ENCODE measurements at regions not wholly inside any gene's neighbourhood (a gene's known extent, or its start where the extent isn't known, plus 50 kb on each side); places are given as distances from the start of the nearest gene placed in this dataset.

DNA sequence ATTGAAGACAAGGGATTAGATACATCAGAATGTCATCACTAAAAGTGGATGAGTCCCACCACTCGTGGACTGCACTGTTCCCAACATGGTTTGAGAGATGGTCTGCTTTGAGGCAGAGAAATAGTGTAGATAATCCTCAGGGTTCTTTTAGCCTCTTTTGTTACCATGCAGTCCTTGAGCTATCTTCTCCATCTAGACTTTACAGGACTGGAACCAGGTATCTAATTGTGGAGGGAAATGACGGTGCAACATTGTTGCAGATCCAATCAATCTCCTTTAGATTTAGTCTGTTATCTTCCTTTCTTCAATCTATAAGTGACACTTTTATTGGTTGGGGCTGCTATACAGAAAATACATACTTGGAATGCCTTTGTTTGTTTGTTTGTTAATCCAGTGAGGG lies 183.8 kb upstream of the CWC22 start:
- no peak for DNase-seq

DNA sequence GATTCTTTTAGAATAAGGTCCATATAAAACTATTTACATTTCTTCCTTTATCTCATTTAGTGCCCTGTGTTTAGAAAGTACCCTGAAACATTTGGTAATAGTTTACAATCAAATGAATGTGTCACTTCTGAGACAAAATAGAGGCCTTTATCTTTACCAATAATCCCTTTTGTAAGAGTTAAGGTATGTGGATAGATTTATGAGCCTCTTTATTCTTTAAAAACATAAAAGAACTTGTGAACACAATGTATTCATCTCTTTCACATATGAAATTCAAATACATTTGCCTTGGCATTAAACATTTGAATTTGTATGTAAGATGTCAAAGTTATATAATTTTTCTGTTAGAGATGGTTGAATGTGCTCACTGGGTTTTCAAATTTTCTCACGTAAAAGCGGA lies 180.5 kb upstream of the CWC22 start:
- DNase-seq, result no peak

DNA sequence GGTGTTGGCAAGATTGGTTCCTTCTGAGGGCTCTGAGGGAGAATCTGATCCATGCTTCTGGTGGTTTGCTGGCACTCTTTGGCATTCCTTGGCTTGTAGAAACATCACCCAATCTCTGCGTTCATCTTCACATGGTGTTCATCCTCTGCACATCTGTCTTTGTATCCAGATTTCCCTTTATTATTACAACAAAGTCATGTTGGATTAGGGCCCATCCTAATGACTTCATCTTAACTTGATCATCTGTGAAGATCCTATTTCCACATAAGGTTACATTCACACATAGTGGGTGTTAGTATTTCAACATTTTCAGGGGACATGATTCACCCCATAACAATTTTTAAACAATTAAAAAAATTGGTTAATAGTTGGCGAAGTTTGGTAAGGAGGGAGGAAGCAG lies 177.4 kb upstream of the CWC22 start:
- no peak for DNase-seq

DNA sequence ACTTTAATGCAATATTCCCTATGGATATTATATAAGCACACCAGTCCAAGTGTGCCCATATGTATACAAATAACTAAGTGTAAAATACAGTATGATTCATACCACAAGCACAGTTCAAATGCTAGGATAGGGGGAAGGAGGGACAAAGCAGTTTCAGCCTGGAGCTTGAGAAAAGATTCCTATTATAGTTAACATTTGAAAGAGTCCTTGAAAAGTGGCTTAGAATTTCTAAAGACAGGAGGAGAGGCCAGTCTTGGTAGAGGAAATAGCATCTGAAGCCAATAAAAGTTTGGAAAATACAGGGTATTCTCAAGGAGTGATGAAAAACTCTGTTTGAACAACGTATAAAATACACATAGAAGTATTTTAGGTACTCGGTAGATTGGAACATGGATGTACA lies 173.4 kb upstream of the CWC22 start:
- no peak for DNase-seq

DNA sequence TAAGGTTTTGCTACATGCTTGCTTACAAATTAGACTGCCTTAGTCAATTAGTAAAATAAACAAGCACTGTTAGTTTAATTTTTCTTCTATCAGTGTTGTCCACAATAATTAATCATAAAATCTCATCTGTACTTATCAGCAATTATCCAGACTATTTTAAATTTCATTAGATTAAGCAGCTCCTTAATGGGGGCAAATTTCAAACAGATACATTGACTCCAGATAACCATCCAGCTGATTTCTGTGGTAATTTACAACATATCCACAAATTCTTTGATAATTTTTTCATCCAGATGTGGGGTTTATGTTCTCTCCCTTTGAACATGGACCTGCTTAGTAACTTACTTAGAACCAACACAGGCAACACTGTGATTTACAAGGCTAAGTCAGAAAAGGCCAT lies 170.4 kb upstream of the CWC22 start:
- DNase-seq, result no peak

DNA sequence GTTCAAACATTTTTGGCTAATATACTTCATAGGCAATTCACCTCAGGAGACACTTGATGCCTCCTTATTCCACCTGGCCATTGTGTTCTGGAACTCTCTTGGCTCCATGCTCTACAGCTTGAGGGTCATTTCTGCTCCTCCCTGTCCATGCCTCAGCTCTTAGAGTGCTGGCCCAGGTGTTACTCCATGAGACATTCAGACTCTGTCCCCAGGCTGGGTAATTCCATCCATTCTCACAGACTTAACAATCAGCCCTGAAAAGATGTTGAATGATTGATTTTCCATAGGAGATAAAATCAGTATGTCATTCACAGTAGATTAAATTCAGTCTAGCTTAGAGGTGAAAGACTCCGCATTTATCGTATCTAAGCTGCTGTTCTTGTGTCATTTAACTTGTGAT lies 168.6 kb upstream of the CWC22 start:
- DNase-seq, result no peak

DNA sequence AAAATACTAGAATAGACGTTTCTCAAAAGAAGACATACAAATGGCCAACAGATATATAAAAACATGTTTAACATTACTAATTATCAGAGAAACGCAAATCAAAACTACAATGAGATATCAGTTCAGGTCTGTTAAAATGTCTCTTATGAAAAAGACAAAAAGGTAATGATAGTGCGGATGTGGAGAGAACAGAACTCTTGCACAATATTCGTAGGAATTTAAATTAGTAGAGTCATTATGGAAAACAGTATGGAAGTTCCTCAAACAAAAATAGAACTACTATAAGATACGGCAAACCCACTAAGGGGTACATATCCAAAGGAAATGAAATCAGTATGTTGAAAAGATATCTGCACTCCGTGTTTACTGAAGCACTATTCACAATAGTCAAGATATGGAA lies 167.5 kb upstream of the CWC22 start:
- no peak for DNase-seq

DNA sequence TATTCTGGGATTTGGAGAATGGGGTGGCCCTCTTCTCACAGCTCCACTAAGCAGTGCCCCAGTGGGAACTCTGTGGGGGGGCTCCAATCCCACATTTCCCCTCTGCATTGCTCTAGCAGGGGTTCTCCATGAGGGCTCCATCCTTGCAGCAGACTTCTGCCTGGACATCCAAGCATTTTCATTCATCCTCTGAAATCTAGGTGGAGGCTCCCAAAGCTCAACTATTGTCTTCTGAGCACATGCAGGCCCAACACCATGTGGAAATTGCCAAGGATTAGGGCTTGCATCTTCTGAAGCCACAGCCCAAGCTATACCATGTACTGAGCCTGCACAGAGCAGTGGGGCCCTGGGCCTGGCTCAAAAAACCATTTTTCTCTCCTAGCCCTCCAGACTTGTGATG lies 162.4 kb upstream of the CWC22 start:
- DNase-seq, result no peak

DNA sequence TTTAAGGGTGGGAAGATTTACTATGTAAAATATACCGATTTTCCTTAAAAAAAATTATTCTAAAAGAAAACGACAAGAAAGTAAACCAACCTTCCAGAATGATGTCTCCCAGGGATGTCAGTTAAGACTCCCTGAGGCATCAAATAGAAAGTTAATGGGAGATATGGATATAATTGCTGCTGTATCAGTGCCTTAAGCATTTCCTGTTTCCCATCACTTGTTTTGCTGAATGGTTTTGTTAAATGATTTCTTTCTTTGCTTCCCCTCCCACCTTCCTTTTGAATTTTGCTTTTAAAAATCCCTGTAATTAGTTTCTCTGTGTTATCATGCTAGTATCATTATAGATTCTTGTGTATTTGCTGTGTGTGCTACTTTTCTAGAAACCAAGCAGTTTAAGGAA lies 154.3 kb upstream of the CWC22 start:
- DNase-seq, result no peak

DNA sequence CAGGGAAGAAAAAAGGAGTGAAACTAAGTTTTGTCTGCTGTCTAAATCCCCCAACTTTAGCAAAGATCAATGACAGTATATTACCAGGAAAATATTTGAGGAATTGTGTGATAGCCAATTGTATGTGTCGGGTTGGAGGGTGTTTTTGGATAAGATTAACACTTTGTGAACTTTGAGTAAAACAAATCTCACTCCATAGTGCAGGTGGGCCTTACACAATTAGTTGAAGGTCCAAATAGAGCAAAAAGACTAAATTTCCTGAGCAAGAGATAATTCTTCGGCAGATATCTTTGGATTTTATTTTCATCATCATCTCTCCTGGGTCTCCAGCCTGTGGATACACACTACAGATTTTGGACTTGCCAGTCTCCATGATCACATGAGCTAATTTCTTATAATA lies 152.8 kb upstream of the CWC22 start:
- no peak for DNase-seq

DNA sequence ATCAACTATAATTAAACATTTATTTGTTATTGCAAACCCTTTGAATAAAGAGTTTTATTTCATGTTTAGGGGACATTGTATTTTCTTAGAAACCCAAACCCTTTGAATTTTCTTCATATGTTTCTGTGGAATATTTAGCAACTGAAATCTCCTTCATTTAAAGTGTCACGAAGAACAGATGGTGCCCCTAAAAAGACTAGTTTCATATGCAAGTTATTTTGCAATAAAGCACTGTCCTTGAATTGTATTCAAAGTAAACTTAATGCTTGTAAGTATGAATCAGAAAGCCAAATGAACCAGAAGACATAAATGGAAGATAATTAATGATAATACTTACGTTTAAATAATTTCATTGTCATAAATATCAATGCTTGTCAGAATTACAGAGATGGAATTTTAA lies 151.9 kb upstream of the CWC22 start:
- no peak for DNase-seq

DNA sequence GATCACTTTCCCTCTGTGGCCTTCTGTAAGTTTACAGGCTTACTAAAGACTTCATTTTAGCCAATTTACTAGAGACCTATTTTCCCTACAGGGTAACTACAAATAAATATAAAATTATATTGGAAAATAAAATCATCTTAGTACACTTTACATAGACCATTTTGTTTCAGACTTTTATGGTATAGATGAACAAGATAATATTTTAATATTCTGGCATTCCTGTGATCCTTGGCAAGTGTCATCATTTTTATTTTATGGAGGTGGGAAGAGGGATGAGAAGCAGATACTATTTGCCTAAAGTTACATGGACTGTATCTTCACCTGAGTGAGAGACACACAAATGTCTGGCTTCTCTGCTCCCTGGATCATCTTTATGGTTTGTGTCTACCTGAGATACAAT lies 149.6 kb upstream of the CWC22 start:
- DNase-seq, result no peak

DNA sequence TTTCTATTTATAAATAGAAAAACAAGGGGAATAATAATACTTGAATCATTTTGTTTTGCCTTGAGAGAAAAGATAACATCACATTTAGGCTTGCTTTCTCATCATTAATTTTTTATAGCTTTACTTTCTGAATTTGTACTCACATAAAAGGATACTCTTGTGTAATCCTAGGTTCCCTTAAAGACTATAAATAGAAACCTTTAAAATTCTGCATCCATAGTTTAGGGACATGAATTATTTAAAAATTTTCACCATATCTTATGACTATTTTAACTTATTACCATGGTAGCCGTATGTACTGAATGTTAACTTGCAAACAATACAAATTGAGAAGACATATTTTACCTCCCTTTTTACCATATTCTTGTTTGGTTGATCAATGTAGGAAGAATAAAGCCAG lies 143.5 kb upstream of the CWC22 start:
- no peak for DNase-seq

DNA sequence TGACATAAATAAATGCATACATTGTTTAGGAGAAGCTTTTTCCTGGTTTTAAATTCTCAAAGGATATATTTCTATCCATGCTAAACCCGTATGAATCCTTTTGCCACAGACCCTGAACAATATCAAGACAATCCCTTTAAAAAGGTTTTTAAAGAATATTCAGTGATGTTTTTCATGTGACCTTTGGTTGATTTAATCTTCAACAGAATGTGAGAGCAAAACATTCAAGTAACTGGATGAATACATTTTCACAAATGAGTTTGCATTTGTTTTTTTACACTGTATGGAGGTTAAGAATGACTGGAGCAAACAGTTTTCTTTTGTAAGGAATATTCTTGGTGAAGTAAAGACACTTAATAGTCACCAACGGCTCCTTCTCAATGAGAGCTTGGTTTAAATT lies 139.4 kb upstream of the CWC22 start:
- DNase-seq, result no peak

DNA sequence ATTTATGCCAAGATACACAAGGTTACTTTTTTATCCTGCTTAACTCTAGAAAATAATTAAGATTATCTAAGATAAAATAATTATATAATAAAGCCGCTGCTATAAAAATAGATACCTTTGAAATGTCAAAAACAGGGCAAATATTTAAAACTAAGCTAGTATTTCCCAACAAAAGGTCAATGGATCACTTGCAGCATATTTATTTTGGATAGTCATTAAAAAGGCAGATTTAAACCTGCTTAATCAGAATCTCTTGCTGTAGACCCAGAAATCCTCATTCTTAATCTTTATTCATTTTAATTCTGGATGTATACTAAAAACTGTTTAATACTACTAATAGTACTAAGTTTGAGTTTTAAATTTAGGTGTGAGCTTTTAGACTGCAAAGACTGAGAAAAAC lies 139.0 kb upstream of the CWC22 start:
- DNase-seq, result no peak

DNA sequence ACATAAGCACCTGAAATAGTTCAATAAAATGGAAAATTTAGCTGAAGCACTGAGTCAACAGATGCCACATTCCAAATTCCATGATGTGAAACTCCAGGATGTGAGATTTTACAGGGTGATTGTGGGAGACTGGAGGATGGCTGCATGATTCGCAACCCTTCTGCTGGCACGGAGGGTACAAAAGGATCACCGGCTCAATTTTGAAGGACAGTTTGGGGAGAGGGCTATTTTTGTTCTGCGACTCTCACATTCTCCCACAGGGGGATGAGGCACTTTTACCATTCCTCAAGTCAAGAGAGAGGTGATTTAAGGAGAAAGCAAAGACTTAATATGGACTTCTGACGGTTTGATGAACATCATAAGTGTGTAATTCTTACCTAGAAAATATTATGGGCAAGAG lies 138.1 kb upstream of the CWC22 start:
- no peak for DNase-seq

DNA sequence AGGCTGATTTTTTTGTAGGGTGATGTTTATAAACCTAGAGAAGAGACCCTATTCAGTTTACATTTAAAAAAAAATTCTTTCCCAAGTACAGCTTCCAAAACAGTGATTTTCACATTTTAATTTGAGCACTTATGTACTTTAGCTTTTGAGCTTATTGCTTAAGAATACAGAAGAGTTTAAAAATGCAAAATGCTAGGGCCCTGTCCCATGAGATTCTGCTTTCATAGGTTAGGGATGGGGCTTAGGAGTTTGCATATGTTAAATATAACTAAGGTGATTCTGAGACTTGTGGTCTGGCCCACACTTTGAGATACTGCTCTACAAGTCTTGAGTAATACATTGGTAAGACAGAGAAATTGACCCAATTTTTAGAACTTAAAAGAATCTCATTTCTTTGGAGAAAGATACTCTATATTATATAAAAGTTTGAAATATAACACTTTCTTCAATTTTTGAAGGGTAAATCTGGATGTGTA lies 137.3 kb upstream of the CWC22 start:
- DNase-seq, result no peak

DNA sequence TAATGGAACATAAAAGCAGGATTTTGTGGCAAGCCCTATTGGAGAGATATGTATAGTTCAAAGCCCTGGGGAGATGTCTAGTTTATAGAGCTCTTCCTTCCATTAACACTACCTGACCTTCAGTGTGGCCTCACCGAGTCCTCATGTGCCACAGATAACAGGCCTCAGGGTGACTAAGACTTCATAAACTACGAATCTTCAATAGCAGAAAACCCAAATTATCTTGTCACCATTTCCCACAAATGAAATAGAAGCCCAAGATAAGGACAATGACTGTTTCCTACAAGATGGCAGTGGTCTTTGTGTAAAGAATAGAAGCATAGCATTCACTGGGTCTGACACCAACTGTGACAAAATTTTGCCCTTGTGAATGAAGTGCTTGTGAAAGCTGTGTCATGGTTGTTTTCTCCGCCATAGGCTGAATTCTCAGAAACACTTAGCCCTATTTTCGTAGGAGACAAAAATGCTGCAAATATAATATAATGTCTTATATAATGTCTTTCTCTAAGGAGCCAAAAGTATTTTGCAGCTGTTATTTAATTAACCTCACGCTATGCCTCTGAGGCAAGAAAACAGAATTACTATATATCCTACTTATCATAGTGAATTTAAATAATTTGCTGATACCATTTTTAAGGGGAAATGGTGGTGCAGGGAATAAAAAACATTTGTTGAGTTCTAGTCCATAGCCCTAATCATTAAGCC lies 136.7 kb upstream of the CWC22 start:
- peak; percentile 15 for DNase-seq

DNA sequence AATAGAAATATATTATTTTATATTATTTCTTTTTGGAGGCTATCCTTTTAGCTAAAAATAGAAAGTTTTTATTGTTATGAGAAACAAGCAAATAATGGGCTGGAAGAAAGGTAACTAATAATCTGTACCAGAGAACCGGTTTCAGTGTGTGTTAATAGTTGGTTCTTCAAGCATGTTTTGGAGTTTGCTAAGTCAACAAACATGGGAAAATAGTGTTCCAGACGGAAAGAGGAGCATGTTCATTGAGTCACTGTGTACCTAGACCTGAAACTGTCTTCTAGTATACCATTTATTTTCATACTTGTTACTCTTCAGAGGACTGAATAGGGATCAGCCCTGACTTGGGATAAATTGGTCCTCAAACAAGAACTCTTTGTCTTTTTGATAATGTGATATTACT lies 134.5 kb upstream of the CWC22 start:
- no peak for DNase-seq

DNA sequence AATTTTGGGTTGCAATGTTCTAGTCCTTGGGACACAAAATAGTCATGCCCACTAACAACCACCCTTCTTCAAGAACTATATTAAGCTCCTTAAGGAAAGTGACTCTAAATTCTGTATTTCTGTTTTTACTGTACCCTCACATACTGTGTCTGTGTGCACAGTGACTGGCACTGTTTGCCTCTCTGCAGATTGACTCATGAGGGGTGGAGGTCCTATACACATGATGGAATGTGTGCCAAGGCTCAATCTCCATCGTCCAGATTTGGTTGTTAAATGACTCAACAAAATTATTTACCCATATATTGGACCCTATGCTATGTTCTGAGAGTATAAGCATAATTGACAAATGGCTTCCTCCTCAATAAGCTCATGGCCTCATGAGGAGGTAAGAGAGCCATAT lies 126.6 kb upstream of the CWC22 start:
- no peak for DNase-seq

DNA sequence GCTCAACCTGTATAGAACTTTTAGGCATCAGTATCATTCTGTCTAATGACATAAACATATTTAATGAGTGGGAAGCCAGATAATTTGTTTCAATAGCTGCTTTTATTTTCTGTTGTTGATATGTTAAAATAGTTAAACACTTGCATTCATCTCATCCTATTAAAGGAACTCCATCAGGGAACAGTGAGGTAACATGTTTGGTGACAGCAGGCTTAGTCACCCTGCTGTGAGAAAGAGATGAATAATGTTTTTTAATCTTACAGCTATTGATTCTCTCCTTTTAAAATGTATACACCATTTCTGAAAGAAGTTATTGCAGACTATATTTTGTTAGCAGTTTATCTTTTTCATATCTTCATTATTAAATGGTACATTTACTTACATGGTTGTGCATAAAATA lies 123.3 kb upstream of the CWC22 start:
- no peak for DNase-seq

DNA sequence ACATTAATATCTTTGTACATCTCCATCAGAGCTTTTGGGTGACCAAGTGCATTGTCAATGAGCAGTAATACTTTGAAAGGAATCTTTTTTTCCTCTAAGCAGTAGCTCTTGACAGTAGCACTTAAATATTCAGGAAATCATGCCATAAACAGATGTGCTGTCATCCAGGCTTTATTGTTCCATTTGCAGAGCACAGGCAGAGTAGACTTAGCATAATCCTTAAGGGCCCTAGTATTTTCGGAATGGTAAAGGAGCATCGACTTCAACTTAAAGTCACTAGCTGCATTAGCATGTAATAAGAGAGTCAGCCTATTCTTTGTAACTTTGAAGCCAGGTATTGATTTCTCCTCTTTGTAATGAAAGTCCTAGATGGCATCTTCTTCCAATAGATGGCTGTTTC lies 121.8 kb upstream of the CWC22 start:
- DNase-seq, result no peak

DNA sequence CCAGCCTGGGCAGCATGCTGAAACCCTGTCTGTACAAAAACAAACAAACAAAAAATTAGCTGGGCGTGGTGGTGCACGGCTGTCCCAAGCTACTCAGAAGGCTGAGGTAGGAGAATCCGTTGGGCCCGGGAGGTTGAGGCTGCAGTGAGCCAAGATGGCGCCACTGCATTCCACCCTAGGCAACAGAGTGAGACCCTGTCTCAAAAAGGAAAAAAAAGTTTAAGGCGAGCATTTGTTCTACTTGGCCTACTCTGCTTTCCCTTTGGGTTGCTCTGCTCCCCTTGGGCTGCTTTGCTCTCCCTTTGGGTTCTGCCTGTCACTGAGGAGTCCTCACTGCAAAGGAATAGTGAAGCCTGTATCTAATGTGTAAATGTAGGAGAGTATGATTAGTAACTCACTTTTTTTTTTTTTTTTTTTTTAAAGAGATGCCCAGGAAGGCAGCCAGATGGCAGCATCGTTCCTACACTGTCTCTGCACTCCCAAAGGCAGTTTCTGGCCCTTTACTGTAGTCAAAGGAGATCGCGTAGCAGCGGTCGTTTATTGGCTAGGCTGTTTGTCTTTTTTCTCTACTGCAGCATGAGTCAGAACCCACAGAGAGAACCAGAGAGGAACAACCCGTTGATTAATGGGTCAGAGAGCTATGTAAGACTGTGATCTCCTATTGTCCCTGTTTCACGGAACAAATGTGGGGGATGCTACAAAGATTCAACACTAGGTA lies 118.3 kb upstream of the CWC22 start:
- peak; percentile 76 for DNase-seq

DNA sequence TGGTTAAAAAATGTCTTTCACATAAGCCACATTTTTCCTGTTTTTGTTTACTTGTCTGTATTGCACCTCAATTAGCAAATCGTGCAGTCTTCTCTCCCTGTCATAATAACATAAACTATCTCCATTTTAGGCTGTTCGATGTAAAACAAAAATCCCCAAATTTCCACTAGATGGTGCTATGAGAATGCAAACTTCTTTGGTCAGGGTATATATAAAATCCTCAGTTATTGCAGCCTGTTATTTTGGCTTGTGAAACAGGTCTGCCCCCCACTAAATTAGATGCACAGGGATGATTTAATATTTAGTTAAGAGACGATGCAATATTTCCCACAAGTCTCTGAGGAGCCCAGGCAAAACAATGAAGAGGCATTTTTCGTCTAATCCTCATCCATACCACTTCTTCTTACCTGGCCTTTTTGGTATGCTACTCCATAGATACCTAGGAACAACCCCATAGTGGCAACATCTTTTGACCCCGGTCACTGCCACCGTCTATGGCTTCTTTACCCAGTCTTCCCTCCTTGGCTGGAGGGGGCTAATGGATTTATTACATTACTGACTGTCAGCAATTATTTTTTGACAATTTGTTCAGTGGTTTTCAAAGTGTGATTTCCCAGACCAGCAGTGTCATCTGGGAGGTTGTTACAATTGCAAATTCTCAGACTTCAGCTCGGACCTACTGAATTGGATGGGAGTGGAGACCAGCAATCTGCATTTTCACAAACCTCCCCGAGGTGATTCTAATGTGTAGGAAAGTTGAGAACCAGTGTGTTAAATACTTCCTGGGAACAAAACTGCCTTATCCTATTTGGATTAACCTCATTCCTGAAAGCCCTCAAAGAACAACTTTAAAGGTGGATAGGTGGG lies 117.4 kb upstream of the CWC22 start:
- DNase-seq, result peak; percentile 68
